ENCODE measurements at regions not wholly inside any gene's neighbourhood (a gene's known extent, or its start where the extent isn't known, plus 50 kb on each side); places are given as distances from the start of the nearest gene placed in this dataset.

GRCh38 chr22:47600791-47601625 lies 838.6 kb downstream of the TBC1D22A start:
- Histone ChIP-seq H3K9me2 (replicated peaks; ENCODE audit: insufficient read depth, low read length) (no peaks in the 10 kb centered on the region), H3K36me3 (ENCODE audit: low read length) (no peaks in the 10 kb centered on the region), H4K20me1 (ENCODE audit: low read depth, low read length) (no peaks in the 10 kb centered on the region), H3K27ac (ENCODE audit: low read depth, low read length) (no peak overlapping the region), H3K79me2 (ENCODE audit: insufficient read depth, low read length) (no peaks in the 10 kb centered on the region), H2AFZ (ENCODE audit: low read depth, low read length, severe bottlenecking) (no peak overlapping the region), H3K4me2 (ENCODE audit: low read depth, low read length, poor library complexity, severe bottlenecking) (no peak overlapping the region), H3K27me3 (ENCODE audit: low read length) (no peaks in the 10 kb centered on the region), H3F3A (ENCODE audit: insufficient read depth) (no peaks in the 10 kb centered on the region), H3K9ac (ENCODE audit: low read length) (no peak overlapping the region), H3K4me3 (ENCODE audit: insufficient read depth, low read length, poor library complexity, severe bottlenecking) (no peak overlapping the region), H3K9me3 (ENCODE audit: insufficient read depth, low read length) (no peaks in the 10 kb centered on the region)
- no peak for TF ChIP-seq CTCF (IDR thresholded peaks at IDR 0.05; ENCODE audit: insufficient read depth, low read length, poor library complexity, severe bottlenecking)
- no peak for TF ChIP-seq EZH2phosphoT487 (conservative IDR thresholded peaks at IDR 0.05; ENCODE audit: low read length)

GRCh38 chr22:47600281-47600680 lies 837.8 kb downstream of the TBC1D22A start:
- Histone ChIP-seq H3K27me3 (ENCODE audit: low read length) (no peaks in the 10 kb centered on the region), H3K79me2 (ENCODE audit: insufficient read depth, low read length) (no peaks in the 10 kb centered on the region), H3K9ac (ENCODE audit: low read length) (no peak overlapping the region), H3K4me2 (ENCODE audit: low read depth, low read length, poor library complexity, severe bottlenecking) (no peak overlapping the region), H4K20me1 (ENCODE audit: low read depth, low read length) (no peaks in the 10 kb centered on the region), H3K36me3 (ENCODE audit: low read length) (no peaks in the 10 kb centered on the region), H3K9me3 (ENCODE audit: insufficient read depth, low read length) (no peaks in the 10 kb centered on the region), H3K27ac (ENCODE audit: low read depth, low read length) (no peak overlapping the region), H2AFZ (ENCODE audit: low read depth, low read length, severe bottlenecking) (no peak overlapping the region), H3K9me2 (replicated peaks; ENCODE audit: insufficient read depth, low read length) (no peaks in the 10 kb centered on the region), H3K4me3 (ENCODE audit: insufficient read depth, low read length, poor library complexity, severe bottlenecking) (no peak overlapping the region), H3F3A (ENCODE audit: insufficient read depth) (no peaks in the 10 kb centered on the region)
- TF ChIP-seq CTCF (IDR thresholded peaks at IDR 0.05; ENCODE audit: insufficient read depth, low read length, poor library complexity, severe bottlenecking): no peak
- TF ChIP-seq EZH2phosphoT487 (conservative IDR thresholded peaks at IDR 0.05; ENCODE audit: low read length): no peak

GRCh38 chr22:47599753-47600152 lies 837.3 kb downstream of the TBC1D22A start:
- TF ChIP-seq CTCF (IDR thresholded peaks at IDR 0.05; ENCODE audit: insufficient read depth, low read length, poor library complexity, severe bottlenecking): no peak
- no peak for TF ChIP-seq EZH2phosphoT487 (conservative IDR thresholded peaks at IDR 0.05; ENCODE audit: low read length)
- H3K4me2 ChIP-seq (ENCODE audit: low read depth, low read length, poor library complexity, severe bottlenecking): no peak overlapping the region
- no peaks in the 10 kb centered on the region for H3F3A ChIP-seq (ENCODE audit: insufficient read depth)
- H3K9ac ChIP-seq (ENCODE audit: low read length): no peak overlapping the region
- no peak overlapping the region for H2AFZ ChIP-seq (ENCODE audit: low read depth, low read length, severe bottlenecking)
- H3K36me3 ChIP-seq (ENCODE audit: low read length): no peaks in the 10 kb centered on the region
- no peaks in the 10 kb centered on the region for H4K20me1 ChIP-seq (ENCODE audit: low read depth, low read length)
- H3K27ac ChIP-seq (ENCODE audit: low read depth, low read length): no peak overlapping the region
- H3K9me3 ChIP-seq (ENCODE audit: insufficient read depth, low read length): no peaks in the 10 kb centered on the region
- no peaks in the 10 kb centered on the region for H3K9me2 ChIP-seq (replicated peaks; ENCODE audit: insufficient read depth, low read length)
- H3K4me3 ChIP-seq (ENCODE audit: insufficient read depth, low read length, poor library complexity, severe bottlenecking): no peak overlapping the region
- H3K27me3 ChIP-seq (ENCODE audit: low read length): no peaks in the 10 kb centered on the region
- H3K79me2 ChIP-seq (ENCODE audit: insufficient read depth, low read length): no peaks in the 10 kb centered on the region
